IMR-90 (cell line): ENCODE measurements at regions not wholly inside any gene's neighbourhood (a gene's known extent, or its start where the extent isn't known, plus 50 kb on each side); places are given as distances from the start of the nearest gene placed in this dataset.

Experiments
- ATAC-seq: fragments of 200-7000 bp; cut with Tn5 transposase; 2 replicates; pipeline ENCODE4 v1.9.1; 2020; ENCODE audit warnings: low read depth, mild to moderate bottlenecking, moderate library complexity
- BruUV-seq: library from RNA; stranded (reverse); fragments of 400-500 nt; replicated peaks from 2 replicates; lab custom pipeline; 2021; lab: Mats Ljungman, UMichigan
- CTCF ChIA-PET: fragments of 300-600 bp; formaldehyde crosslinking; extraction: SDS; loops from one replicate; lab custom pipeline; 2021; ENCODE audit warnings: antibody characterized with exemption; lab: Yijun Ruan, JAX
- POLR2A ChIA-PET: fragments of 300-600 bp; sonication (Branson Sonifier 250); formaldehyde crosslinking; loops from one replicate; lab custom pipeline; 2022; ENCODE audit warnings: antibody characterized with exemption; ENCODE audit not compliant: unreplicated experiment; lab: Charles Lee
- DNase-seq: peaks from one replicate; pipeline ENCODE4 v3.0.0; 2013
- H2AFZ ChIP-seq: replicated peaks from 2 replicates; pipeline ENCODE3; 2013; ENCODE audit warnings: low read length, mild to moderate bottlenecking; ENCODE audit not compliant: poor library complexity
- H2AK5ac ChIP-seq: 2 replicates; pipeline ENCODE4 v1.6.1; 2013; ENCODE audit warnings: low read depth, low read length, inconsistent platforms
- H2AK9ac ChIP-seq: replicated peaks from 2 replicates; pipeline ENCODE3; 2013; ENCODE audit warnings: mild to moderate bottlenecking, low read depth, low read length, moderate library complexity; ENCODE audit not compliant: poor library complexity
- H2BK120ac ChIP-seq: 2 replicates; pipeline ENCODE4 v1.6.1; 2013; ENCODE audit warnings: low read depth, low read length, inconsistent platforms
- H2BK15ac ChIP-seq: 3 replicates; pipeline ENCODE4 v1.6.1; 2013; ENCODE audit warnings: low read depth, low read length, inconsistent platforms
- H2BK20ac ChIP-seq: 2 replicates; pipeline ENCODE4 v1.6.1; 2013; ENCODE audit warnings: low read depth, mild to moderate bottlenecking, inconsistent platforms, low read length, moderate library complexity
- H2BK5ac ChIP-seq: 2 replicates; pipeline ENCODE4 v1.6.1; 2013; ENCODE audit warnings: mild to moderate bottlenecking, low read depth, low read length, inconsistent platforms; ENCODE audit not compliant: poor library complexity, severe bottlenecking
- H3K14ac ChIP-seq: replicated peaks from 2 replicates; pipeline ENCODE4 v1.6.1; 2013; ENCODE audit warnings: low read depth, low read length, inconsistent platforms
- H3K18ac ChIP-seq: 2 replicates; pipeline ENCODE4 v1.6.1; 2013; ENCODE audit warnings: low read depth, low read length, control low read depth
- H3K23ac ChIP-seq: 2 replicates; pipeline ENCODE4 v1.6.1; 2013; ENCODE audit warnings: low read depth, low read length, inconsistent platforms
- H3K27ac ChIP-seq: 2 replicates; pipeline ENCODE4 v1.5.1; 2013; ENCODE audit warnings: mild to moderate bottlenecking, control low read depth, low read length; ENCODE audit not compliant: insufficient read depth
- H3K27me3 ChIP-seq: 2 replicates; pipeline ENCODE4 v1.6.1; 2013; ENCODE audit warnings: low read length; ENCODE audit not compliant: control insufficient read depth, insufficient read depth
- H3K36me3 ChIP-seq: 2 replicates; pipeline ENCODE4 v1.6.1; 2013; ENCODE audit warnings: low read length, mixed read lengths; ENCODE audit not compliant: control insufficient read depth, insufficient read depth
- H3K4ac ChIP-seq: 2 replicates; pipeline ENCODE4 v1.6.1; 2013; ENCODE audit warnings: low read depth, low read length, inconsistent platforms
- H3K4me1 ChIP-seq: 2 replicates; pipeline ENCODE4 v1.6.1; 2013; ENCODE audit warnings: low read length, mixed read lengths; ENCODE audit not compliant: control insufficient read depth, insufficient read depth
- H3K4me2 ChIP-seq: 2 replicates; pipeline ENCODE4 v1.6.1; 2013; ENCODE audit warnings: low read depth, mild to moderate bottlenecking, control low read depth, low read length, moderate library complexity
- H3K4me3 ChIP-seq: 2 replicates; pipeline ENCODE4 v1.5.1; 2013; ENCODE audit warnings: low read depth, mild to moderate bottlenecking, control low read depth, low read length, moderate library complexity; ENCODE audit not compliant: insufficient read depth
- H3K56ac ChIP-seq: 2 replicates; pipeline ENCODE4 v1.6.1; 2013; ENCODE audit warnings: low read length, inconsistent platforms; ENCODE audit not compliant: insufficient read depth; ENCODE audit errors: extremely low read depth
- H3K79me1 ChIP-seq, 2 experiments: 2 replicates each; pipeline ENCODE4 v1.6.1; 2013; ENCODE audit warnings: low read length in 2 of 2, inconsistent platforms in 1 of 2, low read depth in 1 of 2
- H3K9ac ChIP-seq: 2 replicates; pipeline ENCODE4 v1.6.1; 2013; ENCODE audit warnings: low read depth, low read length, control low read depth
- H3K9me1 ChIP-seq: 2 replicates; pipeline ENCODE4 v1.6.1; 2013; ENCODE audit warnings: low read length, inconsistent platforms; ENCODE audit not compliant: insufficient read depth
- H3K9me3 ChIP-seq: 2 replicates; pipeline ENCODE4 v1.6.1; 2013; ENCODE audit warnings: low read length; ENCODE audit not compliant: control insufficient read depth, insufficient read depth
- H4K20me1 ChIP-seq: 2 replicates; pipeline ENCODE4 v1.6.1; 2013; ENCODE audit warnings: low read length, inconsistent platforms; ENCODE audit not compliant: insufficient read depth
- H4K5ac ChIP-seq: 2 replicates; pipeline ENCODE4 v1.6.1; 2013; ENCODE audit warnings: mild to moderate bottlenecking, low read depth, low read length, control low read depth
- H4K8ac ChIP-seq, 2 experiments: 2 replicates each; pipeline ENCODE4 v1.6.1; 2013; ENCODE audit warnings: low read depth in 2 of 2, low read length in 2 of 2, control low read depth in 1 of 2, inconsistent platforms in 1 of 2
- H4K91ac ChIP-seq: 2 replicates; pipeline ENCODE4 v1.6.1; 2013; ENCODE audit warnings: low read depth, low read length, inconsistent platforms; ENCODE audit not compliant: insufficient read depth
- BHLHE40 ChIP-seq: fragments of 150-350 bp; IDR thresholded peaks from 2 replicates; pipeline ENCODE4 v1.6.1; 2016; ENCODE audit warnings: mild to moderate bottlenecking, low read depth, low read length
- CEBPB ChIP-seq: IDR thresholded peaks from 2 replicates; pipeline ENCODE4 v1.6.1; 2012; ENCODE audit warnings: low read depth, low read length, improper control_type of control experiment
- ELK1 ChIP-seq: fragments of 150-350 bp; IDR thresholded peaks from 2 replicates; pipeline ENCODE4 v1.6.1; 2016; ENCODE audit warnings: low read depth, mild to moderate bottlenecking, low read length, moderate library complexity, borderline replicate concordance
- RCOR1 ChIP-seq: IDR thresholded peaks from 2 replicates; pipeline ENCODE4 v1.6.1; 2012; ENCODE audit warnings: mild to moderate bottlenecking, low read length, improper control_type of control experiment; ENCODE audit not compliant: insufficient replicate concordance
- WGBS, 2 experiments: methylation state at CpG; one replicate each; pipeline versions ENCODE4 v1.1.5 to v1.1.7; 2013; ENCODE audit warnings: missing lambda C conversion rate in 2 of 2; ENCODE audit not compliant: insufficient read length in 1 of 2; ENCODE audit errors: extremely low coverage in 2 of 2; 5-methylcytosine and 5-hydroxymethylcytosine counted together
- dilution Hi-C: fragments of 300-500 bp; cut with HindIII; formaldehyde crosslinking; loops from one replicate; pipeline ENCODE4 v1.14.3; 2018; ENCODE audit warnings: low sequenced_read_pairs; ENCODE audit not compliant: unreplicated experiment
- in situ Hi-C: fragments of 300-500 bp; cut with MboI; formaldehyde crosslinking; loops from 3 replicates; pipeline ENCODE4 v1.14.3; 2019; ENCODE audit warnings: low sequenced_read_pairs, inconsistent platforms, mixed read lengths
- intact Hi-C: fragments of 100-400 bp; cut with micrococcal nuclease; formaldehyde crosslinking; loops from 2 replicates; pipeline ENCODE4 v1.10.0; 2022
- TF ChIP-seq, protein P1 (sequence below): fragments of 150-350 bp; IDR thresholded peaks from 2 replicates; pipeline ENCODE4 v1.6.1; 2017; ENCODE audit warnings: mild to moderate bottlenecking, antibody characterized with exemption, low read length, low read depth

GRCh38 chr2:12871694-12872315 lies 155.1 kb downstream of the TRIB2 start:
- H3K4me2 ChIP-seq: no peak overlapping the region

More at GRCh38 chr2:12871694-12872315, 155.1 kb downstream of the TRIB2 start:
- CTCF ChIA-PET: no interaction called here
- no peaks in the 10 kb centered on the region for H3K9me3 ChIP-seq
- peaks cover 6% of the 10 kb centered on the region; the same call in 1 of the 2 replicates for H3K9me1 ChIP-seq
- ATAC-seq: no peak
- H3K23ac ChIP-seq: no peak overlapping the region
- H3K27me3 ChIP-seq: no peaks in the 10 kb centered on the region
- no peak overlapping the region for H3K9ac ChIP-seq
- no peaks in the 10 kb centered on the region for H4K20me1 ChIP-seq
- H4K5ac ChIP-seq: no peak overlapping the region
- H3K4ac ChIP-seq: no peak overlapping the region
- no peak overlapping the region for H3K27ac ChIP-seq
- H2BK15ac ChIP-seq: no peak overlapping the region
- DNase-seq: no peak
- no peak overlapping the region for H4K91ac ChIP-seq
- H4K8ac ChIP-seq: no peak overlapping the region
- no peak overlapping the region for H2AK5ac ChIP-seq
- no peak overlapping the region for H3K56ac ChIP-seq
- H2BK20ac ChIP-seq: no peak overlapping the region
- H3K36me3 ChIP-seq: no peaks in the 10 kb centered on the region
- peaks cover 7% of the 10 kb centered on the region for H3K4me1 ChIP-seq
- no peak overlapping the region for H2BK5ac ChIP-seq
- H2BK120ac ChIP-seq: no peak overlapping the region
- H3K79me1 ChIP-seq: no peaks in the 10 kb centered on the region
- POLR2A ChIA-PET: no interaction called here
- no peak overlapping the region for H2AFZ ChIP-seq
- no peak overlapping the region for H2AK9ac ChIP-seq
- no CpG with 5 or more reads among the region's 6 CpGs for WGBS, 2 experiments
- no peak overlapping the region for H3K14ac ChIP-seq
- no TSS peak for BruUV-seq
- in situ Hi-C loops: no loop called here
- H3K4me3 ChIP-seq: no peak overlapping the region
- intact Hi-C loops: no loop called here
- no peak overlapping the region for H3K18ac ChIP-seq
- dilution Hi-C loops: no loop called here
- TF ChIP-seq, protein P1, sequence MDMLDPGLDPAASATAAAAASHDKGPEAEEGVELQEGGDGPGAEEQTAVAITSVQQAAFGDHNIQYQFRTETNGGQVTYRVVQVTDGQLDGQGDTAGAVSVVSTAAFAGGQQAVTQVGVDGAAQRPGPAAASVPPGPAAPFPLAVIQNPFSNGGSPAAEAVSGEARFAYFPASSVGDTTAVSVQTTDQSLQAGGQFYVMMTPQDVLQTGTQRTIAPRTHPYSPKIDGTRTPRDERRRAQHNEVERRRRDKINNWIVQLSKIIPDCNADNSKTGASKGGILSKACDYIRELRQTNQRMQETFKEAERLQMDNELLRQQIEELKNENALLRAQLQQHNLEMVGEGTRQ: no peak
- TF ChIP-seq CEBPB (no peak), RCOR1 (no peak), ELK1 (no peak), BHLHE40 (no peak)
